Endothelial cell of umbilical vein (primary cell): ENCODE measurements at regions not wholly inside any gene's neighbourhood (a gene's known extent, or its start where the extent isn't known, plus 50 kb on each side); places are given as distances from the start of the nearest gene placed in this dataset.

ENCODE experiments used
- CTCF ChIP-seq, 2 donors: IDR thresholded peaks; 1 replicate in 1 of 2; 2 replicates in 1 of 2; pipeline ENCODE4 v1.5.1; 2011; ENCODE audit warnings: low read length in 2 of 2, mild to moderate bottlenecking in 2 of 2, moderate library complexity in 2 of 2, control low read depth in 1 of 2, inconsistent platforms in 1 of 2, low read depth in 1 of 2; ENCODE audit not compliant: insufficient read depth in 1 of 2; ENCODE audit errors: extremely low read depth in 1 of 2
- EZH2 ChIP-seq: IDR thresholded peaks from 2 replicates; pipeline ENCODE4 v1.6.1; 2012; ENCODE audit warnings: borderline replicate concordance, low read depth, mild to moderate bottlenecking, moderate library complexity, low read length, inconsistent platforms; ENCODE audit not compliant: severe bottlenecking
- FOS ChIP-seq: IDR thresholded peaks from 2 replicates; pipeline ENCODE4 v1.6.1; 2011; ENCODE audit warnings: mild to moderate bottlenecking, low read length, moderate library complexity, borderline replicate concordance; ENCODE audit not compliant: insufficient read depth
- GATA2 ChIP-seq: IDR thresholded peaks from 2 replicates; pipeline ENCODE4 v1.7.0; 2011; ENCODE audit warnings: low read depth, mild to moderate bottlenecking, moderate library complexity, mixed read lengths, low read length; ENCODE audit not compliant: insufficient read length, insufficient read depth
- JUN ChIP-seq: IDR thresholded peaks from 2 replicates; pipeline ENCODE4 v1.6.1; 2011; ENCODE audit warnings: borderline replicate concordance, low read depth; ENCODE audit not compliant: insufficient read length, insufficient read depth
- MAX ChIP-seq: IDR thresholded peaks from 2 replicates; pipeline ENCODE4 v1.6.1; 2011; ENCODE audit not compliant: insufficient read depth, insufficient read length
- MYC ChIP-seq: IDR thresholded peaks from one replicate; pipeline ENCODE4 v1.6.1; 2011; ENCODE audit warnings: mild to moderate bottlenecking, low read depth, low read length
- POLR2A ChIP-seq: IDR thresholded peaks from 2 replicates; pipeline ENCODE4 v1.6.1; 2012; ENCODE audit warnings: low read depth, mild to moderate bottlenecking, control low read depth, low read length
- POLR2AphosphoS5 ChIP-seq: IDR thresholded peaks from 2 replicates; pipeline ENCODE4 v1.6.1; 2012; ENCODE audit warnings: low read depth, mild to moderate bottlenecking, control low read depth, low read length, moderate library complexity; ENCODE audit not compliant: insufficient read depth

- TF ChIP-seq POLR2A (no peak), POLR2AphosphoS5 (no peak), CTCF (IDR thresholded peaks at IDR 0.05; ENCODE audit: extremely low read depth in 1 of 2, insufficient read depth in 1 of 2, low read depth in 1 of 2, low read length in 2 of 2) (no peak), MYC (no peak), MAX (no peak), EZH2 (no peak), JUN (no peak), FOS (no peak), GATA2 (no peak)
These were observed 159.5 kb downstream of the FGF18 start for GRCh38 chr5:171578829-171579491.
